CD4-positive, alpha-beta T cell treated with Interleukin-1 beta for 1 hour (primary cell): ENCODE measurements at regions not wholly inside any gene's neighbourhood (a gene's known extent, or its start where the extent isn't known, plus 50 kb on each side); places are given as distances from the start of the nearest gene placed in this dataset.

ENCODE experiments used
- DNase-seq, 2 donors: peaks; one replicate each; pipeline ENCODE4 v3.0.0-alpha.2; 2020 to 2022

- DNase-seq = no peak
Measured at GRCh38 chr5:7018198-7018597, 305.0 kb downstream of the TENT4A start.

- DNase-seq = no peak
Measured at GRCh38 chr5:7018601-7019000, 305.4 kb downstream of the TENT4A start.

GRCh38 chr5:7036192-7036835, 323.1 kb downstream of the TENT4A start:
- DNase-seq = no peak

GRCh38 chr5:7039074-7039473, 325.8 kb downstream of the TENT4A start:
- DNase-seq = no peak

- DNase-seq = no peak
Measured at GRCh38 chr5:7040111-7040510, 326.9 kb downstream of the TENT4A start.

GRCh38 chr5:7043797-7044196, 330.6 kb downstream of the TENT4A start:
- DNase-seq = no peak

GRCh38 chr5:7047511-7048261, 334.5 kb downstream of the TENT4A start:
- DNase-seq = no peak

- no peak for DNase-seq
Measured at GRCh38 chr5:7050986-7051385, 337.8 kb downstream of the TENT4A start.

GRCh38 chr5:7053125-7053524, 339.9 kb downstream of the TENT4A start:
- no peak for DNase-seq

- no peak for DNase-seq
Measured at GRCh38 chr5:7053528-7054209, 340.4 kb downstream of the TENT4A start.

- no peak for DNase-seq
Measured at GRCh38 chr5:7066471-7067235, 329.3 kb upstream of the ADCY2 start.

- no peak for DNase-seq
Measured at GRCh38 chr5:7068156-7068555, 327.8 kb upstream of the ADCY2 start.

- DNase-seq = no peak
Measured at GRCh38 chr5:7068899-7069298, 327.0 kb upstream of the ADCY2 start.

- DNase-seq = no peak
Measured at GRCh38 chr5:7072188-7072587, 323.8 kb upstream of the ADCY2 start.

GRCh38 chr5:7073666-7074065, 322.3 kb upstream of the ADCY2 start:
- no peak for DNase-seq

- DNase-seq = no peak
Measured at GRCh38 chr5:7074176-7074575, 321.8 kb upstream of the ADCY2 start.

- no peak for DNase-seq
Measured at GRCh38 chr5:7075470-7075869, 320.5 kb upstream of the ADCY2 start.

- no peak for DNase-seq
Measured at GRCh38 chr5:7078101-7078500, 317.8 kb upstream of the ADCY2 start.

- DNase-seq = no peak
Measured at GRCh38 chr5:7078901-7079300, 317.0 kb upstream of the ADCY2 start.

- no peak for DNase-seq
Measured at GRCh38 chr5:7080501-7080900, 315.4 kb upstream of the ADCY2 start.

GRCh38 chr5:7087719-7088297, 308.1 kb upstream of the ADCY2 start:
- no peak for DNase-seq

- DNase-seq = no peak
Measured at GRCh38 chr5:7088849-7089248, 307.1 kb upstream of the ADCY2 start.

- no peak for DNase-seq
Measured at GRCh38 chr5:7094626-7095025, 301.3 kb upstream of the ADCY2 start.
